GM12878 (cell line): ENCODE measurements at regions not wholly inside any gene's neighbourhood (a gene's known extent, or its start where the extent isn't known, plus 50 kb on each side); places are given as distances from the start of the nearest gene placed in this dataset.

Experiments
- ATAC-seq: fragments of 200-7000 bp; cut with Tn5 transposase; 3 replicates; pipeline ENCODE4 v1.9.1; 2020; ENCODE audit warnings: mild to moderate bottlenecking, moderate library complexity
- BruUV-seq: library from RNA; stranded (reverse); fragments of 400-500 nt; replicated peaks from 2 replicates; lab custom pipeline; 2021; lab: Mats Ljungman, UMichigan
- CTCF ChIA-PET: fragments of 300-600 bp; sonication (Branson Sonifier 250); formaldehyde crosslinking; extraction: SDS; loops from one replicate; lab custom pipeline; 2021; ENCODE audit warnings: inconsistent platforms; lab: Yijun Ruan, JAX
- POLR2A ChIA-PET: fragments of 350-600 bp; formaldehyde crosslinking; extraction: SDS; loops from one replicate; lab custom pipeline; 2021; ENCODE audit warnings: inconsistent platforms; lab: Charles Lee
- RAD21 ChIA-PET: fragments of 300-600 bp; sonication (Branson Sonifier 250); formaldehyde crosslinking; loops from one replicate; lab custom pipeline; 2023; ENCODE audit warnings: antibody characterized with exemption; ENCODE audit not compliant: unreplicated experiment; lab: Charles Lee
- SMC1A ChIA-PET: fragments of 300-600 bp; sonication (Branson Sonifier 250); formaldehyde crosslinking; loops from one replicate; lab custom pipeline; 2023; ENCODE audit not compliant: unreplicated experiment, uncharacterized antibody; lab: Charles Lee
- DNase-seq: peaks from one replicate; pipeline ENCODE4 v3.0.0-alpha.2; 2011; ENCODE audit warnings: low read depth, low spot score
- FAIRE-seq: peaks from 3 replicates; lab custom pipeline; 2011; peaks lifted over from hg19 to GRCh38; lab: Jason Lieb, UNC
- H2AFZ ChIP-seq: 2 replicates; pipeline ENCODE4 v1.6.0; 2011; ENCODE audit warnings: low read depth, low read length, control low read depth; ENCODE audit not compliant: control insufficient read depth
- H3K27ac ChIP-seq: 2 replicates; pipeline ENCODE4 v1.5.1; 2011; ENCODE audit warnings: control low read depth; ENCODE audit not compliant: control insufficient read depth, insufficient read depth
- H3K27me3 ChIP-seq, 2 experiments: replicated peaks in 1 of 2; 2 replicates each; pipeline versions ENCODE4 v1.6.0 to v1.6.1; 2011; ENCODE audit warnings: low read length in 1 of 2; ENCODE audit not compliant: control insufficient read depth in 2 of 2, insufficient read depth in 2 of 2
- H3K36me3 ChIP-seq, 2 experiments: 2 replicates each; pipeline ENCODE4 v1.5.1; 2011; ENCODE audit warnings: low read length in 1 of 2; ENCODE audit not compliant: control insufficient read depth in 2 of 2, insufficient read depth in 2 of 2
- H3K4me1 ChIP-seq: 2 replicates; pipeline ENCODE4 v1.6.1; 2011; ENCODE audit warnings: mild to moderate bottlenecking, low read length, moderate library complexity, mixed read lengths; ENCODE audit not compliant: control insufficient read depth, insufficient read depth
- H3K4me2 ChIP-seq: 2 replicates; pipeline ENCODE4 v1.6.0; 2011; ENCODE audit warnings: control low read depth; ENCODE audit not compliant: control insufficient read depth, insufficient read depth
- H3K4me3 ChIP-seq: fragments of 200-600 bp; sonication (generic); 2 replicates; pipeline ENCODE4 v1.5.1; 2016
- H3K79me2 ChIP-seq: 2 replicates; pipeline ENCODE4 v1.6.0; 2011; ENCODE audit warnings: low read length; ENCODE audit not compliant: control insufficient read depth, insufficient read depth
- H3K9ac ChIP-seq: 2 replicates; pipeline ENCODE4 v1.8.0; 2011; ENCODE audit warnings: low read length, control low read depth, mixed read lengths; ENCODE audit not compliant: control insufficient read depth, insufficient read depth
- H3K9me3 ChIP-seq: replicated peaks from 3 replicates; pipeline ENCODE4 v1.5.1; 2011; ENCODE audit warnings: mild to moderate bottlenecking, low read length; ENCODE audit not compliant: control insufficient read depth, insufficient read depth
- H4K20me1 ChIP-seq: 2 replicates; pipeline ENCODE4 v1.6.0; 2011; ENCODE audit not compliant: control insufficient read depth, insufficient read depth
- BHLHE40 ChIP-seq, 2 experiments: fragments of 450-650 bp in 1 of 2; IDR thresholded peaks; 2 replicates each; pipeline ENCODE4 v1.6.1; 2011 to 2017; ENCODE audit warnings: low read depth in 2 of 2, borderline replicate concordance in 1 of 2, improper control_type of control experiment in 1 of 2, low read length in 1 of 2, mild to moderate bottlenecking in 1 of 2
- EP300 ChIP-seq, 2 experiments: fragments of 150-350 bp in 1 of 2; IDR thresholded peaks; 2 replicates each; pipeline ENCODE4 v1.6.1; 2011 to 2012; ENCODE audit warnings: low read depth in 2 of 2, low read length in 2 of 2, borderline replicate concordance in 1 of 2, improper control_type of control experiment in 1 of 2, inconsistent platforms in 1 of 2; ENCODE audit not compliant: control insufficient read depth in 1 of 2
- MTA3 ChIP-seq: IDR thresholded peaks from 2 replicates; pipeline ENCODE4 v1.6.1; 2012; ENCODE audit warnings: low read length, inconsistent platforms, borderline replicate concordance
- POLR2A ChIP-seq: IDR thresholded peaks from 2 replicates; pipeline ENCODE4 v1.6.1; 2011; ENCODE audit warnings: low read depth, mild to moderate bottlenecking, low read length
- RB1 ChIP-seq: fragments of 450-650 bp; formaldehyde crosslinking; IDR thresholded peaks from 2 replicates; pipeline ENCODE4 v1.6.1; 2017; ENCODE audit warnings: mild to moderate bottlenecking, borderline replicate concordance
- RFX5 ChIP-seq: IDR thresholded peaks from 2 replicates; pipeline ENCODE4 v1.6.1; 2011; ENCODE audit warnings: low read depth, low read length, improper control_type of control experiment
- SP1 ChIP-seq: IDR thresholded peaks from one replicate; pipeline ENCODE4 v1.6.1; 2011; ENCODE audit warnings: low read depth, low read length
- SUPT20H ChIP-seq: IDR thresholded peaks from 2 replicates; pipeline ENCODE4 v1.6.1; 2011; ENCODE audit warnings: low read depth, mild to moderate bottlenecking, low read length, moderate library complexity, borderline replicate concordance; ENCODE audit not compliant: control insufficient read depth
- TARDBP ChIP-seq: IDR thresholded peaks from 2 replicates; pipeline ENCODE4 v1.6.1; 2016; ENCODE audit warnings: borderline replicate concordance
- ZNF24 ChIP-seq: fragments of 450-650 bp; IDR thresholded peaks from 2 replicates; pipeline ENCODE4 v1.6.1; 2017; ENCODE audit warnings: antibody characterized with exemption, mild to moderate bottlenecking
- WGBS: methylation state at CpG from one replicate; pipeline ENCODE4 v1.1.6; 2016; ENCODE audit warnings: low lambda C conversion rate; ENCODE audit not compliant: insufficient replicate concordance, insufficient coverage; ENCODE audit errors: missing lambda C conversion rate; 5-methylcytosine and 5-hydroxymethylcytosine counted together
- in situ Hi-C: fragments of 300-500 bp; cut with MboI; formaldehyde crosslinking; loops from 9 replicates; pipeline ENCODE4 v1.14.3; 2018; ENCODE audit warnings: mixed read lengths
- intact Hi-C: fragments of 100-400 bp; cut with micrococcal nuclease; formaldehyde crosslinking; loops from one replicate; pipeline ENCODE4 v1.14.2; 2022; ENCODE audit not compliant: unreplicated experiment
- TF ChIP-seq, protein P1 (sequence below): fragments of 450-650 bp; IDR thresholded peaks from 2 replicates; pipeline ENCODE4 v1.6.1; 2017; ENCODE audit warnings: borderline replicate concordance
- TF ChIP-seq, protein P2 (sequence below): IDR thresholded peaks from 2 replicates; pipeline ENCODE4 v1.6.1; 2012; ENCODE audit warnings: low read depth, low read length, improper control_type of control experiment
- TF ChIP-seq, protein P3 (sequence below): fragments of 150-350 bp; IDR thresholded peaks from 2 replicates; pipeline ENCODE4 v1.6.1; 2016; ENCODE audit warnings: low read depth, low read length

DNA sequence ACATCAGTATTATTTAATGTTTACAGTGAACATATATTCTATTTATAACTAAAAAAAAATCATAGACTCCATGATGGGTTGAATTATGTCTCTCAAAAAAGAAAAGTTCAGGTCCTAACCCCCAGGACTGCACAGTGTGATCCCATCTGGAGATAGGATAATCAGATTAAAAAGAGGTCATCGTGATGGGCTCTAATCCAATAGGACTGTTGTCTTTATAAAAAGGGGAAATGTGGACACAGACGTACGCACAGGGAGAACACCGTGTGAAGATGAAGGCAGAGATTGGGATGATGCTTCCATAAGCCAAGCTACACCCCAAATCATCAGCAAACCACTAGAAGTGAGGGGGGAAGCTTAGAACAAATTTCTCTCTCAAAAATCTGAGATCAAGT is 221.4 kb downstream of the SNX18 start (continued):
- TF ChIP-seq, protein P1, sequence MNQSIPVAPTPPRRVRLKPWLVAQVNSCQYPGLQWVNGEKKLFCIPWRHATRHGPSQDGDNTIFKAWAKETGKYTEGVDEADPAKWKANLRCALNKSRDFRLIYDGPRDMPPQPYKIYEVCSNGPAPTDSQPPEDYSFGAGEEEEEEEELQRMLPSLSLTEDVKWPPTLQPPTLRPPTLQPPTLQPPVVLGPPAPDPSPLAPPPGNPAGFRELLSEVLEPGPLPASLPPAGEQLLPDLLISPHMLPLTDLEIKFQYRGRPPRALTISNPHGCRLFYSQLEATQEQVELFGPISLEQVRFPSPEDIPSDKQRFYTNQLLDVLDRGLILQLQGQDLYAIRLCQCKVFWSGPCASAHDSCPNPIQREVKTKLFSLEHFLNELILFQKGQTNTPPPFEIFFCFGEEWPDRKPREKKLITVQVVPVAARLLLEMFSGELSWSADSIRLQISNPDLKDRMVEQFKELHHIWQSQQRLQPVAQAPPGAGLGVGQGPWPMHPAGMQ, result no peak
- no peak for TF ChIP-seq SUPT20H

DNA sequence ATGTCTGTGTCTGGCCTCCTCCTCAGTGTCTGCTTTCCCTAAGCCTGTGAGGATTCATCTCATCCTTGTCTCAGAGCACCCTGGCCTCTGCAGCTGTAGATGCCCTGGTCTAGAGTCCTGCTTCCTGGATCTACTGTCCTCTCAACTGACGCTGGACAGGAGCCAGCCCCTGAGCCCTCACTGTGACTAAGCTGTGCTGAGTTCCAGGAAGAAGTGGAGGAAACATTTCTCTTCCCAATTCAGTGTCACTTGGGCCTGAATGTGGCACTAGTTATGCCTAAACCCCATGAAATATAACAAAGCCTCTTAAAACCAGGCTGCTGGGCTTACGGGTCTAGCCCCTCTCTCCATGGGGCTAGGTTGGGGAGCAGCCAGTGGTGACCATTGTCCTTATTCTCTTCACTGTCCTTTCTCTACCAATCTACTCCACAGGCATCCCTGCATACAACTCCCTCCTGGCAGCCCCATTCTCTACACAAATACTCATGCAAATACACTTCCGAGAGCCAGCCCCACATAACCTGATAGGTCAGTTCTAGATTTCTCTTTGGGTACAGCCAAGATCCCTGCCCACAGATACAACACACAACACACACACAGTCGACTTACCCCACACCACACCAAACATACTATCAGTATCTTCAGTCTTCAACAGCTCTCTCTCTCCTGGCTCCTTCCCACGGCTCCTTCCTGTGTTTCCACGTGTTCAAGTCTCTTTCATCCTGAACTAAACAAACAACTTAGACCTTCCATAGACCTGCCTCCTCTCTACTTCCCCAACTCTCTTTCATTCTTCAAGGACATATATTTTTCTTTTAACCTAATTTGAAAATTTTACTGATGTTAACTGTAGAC is 220.8 kb downstream of the SNX18 start:
- ATAC-seq (no peak), FAIRE-seq (no peak), DNase-seq (no peak)
- H3K4me2 ChIP-seq, result no peak overlapping the region
- no peaks in the 10 kb centered on the region for H3K36me3 ChIP-seq
- no peaks in the 10 kb centered on the region for H4K20me1 ChIP-seq
- H3K9ac ChIP-seq, result no peak overlapping the region
- intact Hi-C loops (no loop called here), in situ Hi-C loops (no loop called here)
- no peaks in the 10 kb centered on the region for H3K9me3 ChIP-seq
- ChIA-PET CTCF (no interaction called here), POLR2A (no interaction called here), SMC1A (no interaction called here), RAD21 (no interaction called here)
- H3K4me3 ChIP-seq, result no peak overlapping the region
- BruUV-seq, result no TSS peak
- 19% methylated on average over 6 of the region's 6 CpGs for WGBS
- no peaks in the 10 kb centered on the region for H3K79me2 ChIP-seq
- TF ChIP-seq ZNF24 (no peak), RB1 (no peak), RFX5 (no peak), SUPT20H (no peak), BHLHE40 (IDR thresholded peaks at IDR 0.05; ENCODE audit: borderline replicate concordance in 1 of 2, low read depth in 2 of 2, low read length in 1 of 2) (no peak), MTA3 (no peak), SP1 (no peak), TARDBP (no peak), POLR2A (no peak), EP300 (IDR thresholded peaks at IDR 0.05; ENCODE audit: borderline replicate concordance in 1 of 2, control insufficient read depth in 1 of 2, low read depth in 2 of 2, low read length in 2 of 2) (no peak)
- TF ChIP-seq, protein P2, sequence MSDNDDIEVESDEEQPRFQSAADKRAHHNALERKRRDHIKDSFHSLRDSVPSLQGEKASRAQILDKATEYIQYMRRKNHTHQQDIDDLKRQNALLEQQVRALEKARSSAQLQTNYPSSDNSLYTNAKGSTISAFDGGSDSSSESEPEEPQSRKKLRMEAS, result no peak
- TF ChIP-seq, protein P3, sequence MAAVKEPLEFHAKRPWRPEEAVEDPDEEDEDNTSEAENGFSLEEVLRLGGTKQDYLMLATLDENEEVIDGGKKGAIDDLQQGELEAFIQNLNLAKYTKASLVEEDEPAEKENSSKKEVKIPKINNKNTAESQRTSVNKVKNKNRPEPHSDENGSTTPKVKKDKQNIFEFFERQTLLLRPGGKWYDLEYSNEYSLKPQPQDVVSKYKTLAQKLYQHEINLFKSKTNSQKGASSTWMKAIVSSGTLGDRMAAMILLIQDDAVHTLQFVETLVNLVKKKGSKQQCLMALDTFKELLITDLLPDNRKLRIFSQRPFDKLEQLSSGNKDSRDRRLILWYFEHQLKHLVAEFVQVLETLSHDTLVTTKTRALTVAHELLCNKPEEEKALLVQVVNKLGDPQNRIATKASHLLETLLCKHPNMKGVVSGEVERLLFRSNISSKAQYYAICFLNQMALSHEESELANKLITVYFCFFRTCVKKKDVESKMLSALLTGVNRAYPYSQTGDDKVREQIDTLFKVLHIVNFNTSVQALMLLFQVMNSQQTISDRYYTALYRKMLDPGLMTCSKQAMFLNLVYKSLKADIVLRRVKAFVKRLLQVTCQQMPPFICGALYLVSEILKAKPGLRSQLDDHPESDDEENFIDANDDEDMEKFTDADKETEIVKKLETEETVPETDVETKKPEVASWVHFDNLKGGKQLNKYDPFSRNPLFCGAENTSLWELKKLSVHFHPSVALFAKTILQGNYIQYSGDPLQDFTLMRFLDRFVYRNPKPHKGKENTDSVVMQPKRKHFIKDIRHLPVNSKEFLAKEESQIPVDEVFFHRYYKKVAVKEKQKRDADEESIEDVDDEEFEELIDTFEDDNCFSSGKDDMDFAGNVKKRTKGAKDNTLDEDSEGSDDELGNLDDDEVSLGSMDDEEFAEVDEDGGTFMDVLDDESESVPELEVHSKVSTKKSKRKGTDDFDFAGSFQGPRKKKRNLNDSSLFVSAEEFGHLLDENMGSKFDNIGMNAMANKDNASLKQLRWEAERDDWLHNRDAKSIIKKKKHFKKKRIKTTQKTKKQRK, result no peak
- no peaks in the 10 kb centered on the region for H3K4me1 ChIP-seq
- H3K27me3 ChIP-seq, result no peaks in the 10 kb centered on the region
- H3K27ac ChIP-seq, result no peak overlapping the region
- H2AFZ ChIP-seq, result no peak overlapping the region
